SH-SY5Y (cell line): ENCODE measurements at regions not wholly inside any gene's neighbourhood (a gene's known extent, or its start where the extent isn't known, plus 50 kb on each side); places are given as distances from the start of the nearest gene placed in this dataset.

Source experiments
- GATA2 ChIP-seq: IDR thresholded peaks from 2 replicates; pipeline ENCODE4 v1.6.1; 2011; ENCODE audit warnings: mild to moderate bottlenecking, low read depth, low read length
- GATA3 ChIP-seq: IDR thresholded peaks from 2 replicates; pipeline ENCODE4 v1.6.1; 2011; ENCODE audit warnings: low read depth, mild to moderate bottlenecking, low read length, moderate library complexity

GRCh38 chr7:118745927-118746326 lies 521.4 kb downstream of the ANKRD7 start:
- TF ChIP-seq GATA3: no peak
- TF ChIP-seq GATA2: no peak
